ENCODE measurements at regions not wholly inside any gene's neighbourhood (a gene's known extent, or its start where the extent isn't known, plus 50 kb on each side); places are given as distances from the start of the nearest gene placed in this dataset.
"Not testable (repeated sequence)": the region's sequence is repeated elsewhere in the genome, so short reads cannot be mapped to it uniquely, and the experiment has no call there.

GRCh38 chr5:174528821-174529544, 195.4 kb upstream of the MSX2 start:
- no peak for DNase-seq

- no peak for DNase-seq
These were observed 194.3 kb upstream of the MSX2 start for GRCh38 chr5:174529925-174530681.

GRCh38 chr5:174531782-174532191, 192.6 kb upstream of the MSX2 start:
- no peak for DNase-seq

GRCh38 chr5:174532455-174533453, 191.6 kb upstream of the MSX2 start:
- no peak for DNase-seq

GRCh38 chr5:174533751-174534241, 190.6 kb upstream of the MSX2 start:
- DNase-seq = no peak

- DNase-seq = no peak
These were observed 188.7 kb upstream of the MSX2 start for GRCh38 chr5:174535669-174536068.

GRCh38 chr5:174539823-174540222, 184.6 kb upstream of the MSX2 start:
- not testable (repeated sequence) for DNase-seq

- DNase-seq = no peak
These were observed 182.3 kb upstream of the MSX2 start for GRCh38 chr5:174542037-174542436.

GRCh38 chr5:174542471-174542870, 181.9 kb upstream of the MSX2 start:
- no peak for DNase-seq

GRCh38 chr5:174545926-174546325, 178.5 kb upstream of the MSX2 start:
- DNase-seq = no peak

- DNase-seq = no peak
These were observed 176.6 kb upstream of the MSX2 start for GRCh38 chr5:174547814-174548213.

GRCh38 chr5:174549254-174549653, 175.1 kb upstream of the MSX2 start:
- no peak for DNase-seq

- DNase-seq = no peak
These were observed 174.4 kb upstream of the MSX2 start for GRCh38 chr5:174550026-174550425.

- no peak for DNase-seq
These were observed 172.0 kb upstream of the MSX2 start for GRCh38 chr5:174552428-174552827.

GRCh38 chr5:174553556-174553955, 170.8 kb upstream of the MSX2 start:
- no peak for DNase-seq

- DNase-seq = no peak
These were observed 168.7 kb upstream of the MSX2 start for GRCh38 chr5:174555726-174556125.

GRCh38 chr5:174556756-174557155, 167.6 kb upstream of the MSX2 start:
- DNase-seq = no peak

- no peak for DNase-seq
These were observed 166.2 kb upstream of the MSX2 start for GRCh38 chr5:174558190-174558589.

GRCh38 chr5:174559141-174559540, 165.2 kb upstream of the MSX2 start:
- no peak for DNase-seq

GRCh38 chr5:174559566-174560090, 164.8 kb upstream of the MSX2 start:
- no peak for DNase-seq

GRCh38 chr5:174560861-174561260, 163.5 kb upstream of the MSX2 start:
- DNase-seq = no peak

GRCh38 chr5:174563040-174563439, 161.3 kb upstream of the MSX2 start:
- not testable (repeated sequence) for DNase-seq

- DNase-seq = no peak
These were observed 160.5 kb upstream of the MSX2 start for GRCh38 chr5:174563899-174564298.
